Mucosa of stomach (tissue), 1 donor: ENCODE measurements at regions not wholly inside any gene's neighbourhood (a gene's known extent, or its start where the extent isn't known, plus 50 kb on each side); places are given as distances from the start of the nearest gene placed in this dataset.

Source experiments
- H3K27me3 ChIP-seq: one replicate; pipeline ENCODE4 v1.7.0; 2013; ENCODE audit warnings: mild to moderate bottlenecking, low read length; ENCODE audit not compliant: control insufficient read depth, insufficient read depth
- H3K36me3 ChIP-seq: one replicate; pipeline ENCODE4 v1.7.0; 2013; ENCODE audit warnings: low read length; ENCODE audit not compliant: control insufficient read depth, insufficient read depth
- H3K4me1 ChIP-seq: one replicate; pipeline ENCODE4 v1.7.0; 2013; ENCODE audit warnings: mild to moderate bottlenecking, low read length; ENCODE audit not compliant: control insufficient read depth, insufficient read depth
- H3K4me3 ChIP-seq: one replicate; pipeline ENCODE4 v1.7.0; 2013; ENCODE audit warnings: low read length
- H3K9ac ChIP-seq: one replicate; pipeline ENCODE4 v1.7.0; 2013; ENCODE audit warnings: mild to moderate bottlenecking, low read length, moderate library complexity
- H3K9me3 ChIP-seq: one replicate; pipeline ENCODE4 v1.7.0; 2013; ENCODE audit warnings: mild to moderate bottlenecking, low read length, moderate library complexity; ENCODE audit not compliant: control insufficient read depth
- donor health status: Pancreatic carcinoma.

DNA sequence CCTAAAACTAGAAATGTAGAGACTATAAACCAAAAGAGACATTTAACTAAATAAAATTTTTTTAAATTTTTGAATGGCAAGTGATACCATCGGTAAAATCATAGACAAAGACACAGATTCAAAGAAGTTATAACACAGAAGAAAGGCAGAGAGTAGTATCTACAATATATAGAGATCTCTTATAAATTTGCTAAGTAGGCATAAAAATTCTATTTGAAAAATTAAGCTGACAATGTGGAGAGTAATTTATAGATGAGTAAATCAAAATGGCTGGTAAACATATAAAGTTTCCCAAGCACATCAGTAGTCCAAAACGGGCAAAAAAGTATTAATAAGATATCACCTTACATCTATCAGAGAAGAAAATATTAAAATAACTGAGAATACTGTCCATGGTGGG is 1061.0 kb downstream of the ADGRL2 start:
- Histone ChIP-seq H3K27me3 (no peaks in the 10 kb centered on the region), H3K36me3 (no peaks in the 10 kb centered on the region), H3K9ac (no peak overlapping the region), H3K4me3 (no peak overlapping the region), H3K9me3 (no peaks in the 10 kb centered on the region), H3K4me1 (no peaks in the 10 kb centered on the region)

DNA sequence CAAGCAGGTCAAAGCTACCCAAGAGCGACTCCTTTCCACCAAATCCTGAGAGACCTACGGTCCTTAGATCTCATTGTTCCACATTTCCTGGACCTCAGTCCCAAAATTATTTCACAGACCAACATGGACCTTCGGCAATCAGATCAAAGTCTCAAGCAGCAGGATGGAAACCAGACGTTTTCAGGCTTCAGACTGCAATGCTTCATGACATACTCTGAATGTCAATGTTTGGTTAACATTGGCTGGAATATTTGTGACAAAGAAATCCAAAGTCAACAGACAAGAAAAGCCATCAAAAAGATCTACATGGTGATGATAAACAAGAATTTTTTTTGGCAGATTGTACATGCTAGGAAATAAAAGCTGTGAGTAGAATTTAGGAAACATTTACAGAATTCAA is 1057.3 kb downstream of the ADGRL2 start:
- Histone ChIP-seq H3K9me3 (no peaks in the 10 kb centered on the region), H3K36me3 (no peaks in the 10 kb centered on the region), H3K9ac (no peak overlapping the region), H3K4me1 (no peaks in the 10 kb centered on the region), H3K4me3 (no peak overlapping the region), H3K27me3 (no peaks in the 10 kb centered on the region)

DNA sequence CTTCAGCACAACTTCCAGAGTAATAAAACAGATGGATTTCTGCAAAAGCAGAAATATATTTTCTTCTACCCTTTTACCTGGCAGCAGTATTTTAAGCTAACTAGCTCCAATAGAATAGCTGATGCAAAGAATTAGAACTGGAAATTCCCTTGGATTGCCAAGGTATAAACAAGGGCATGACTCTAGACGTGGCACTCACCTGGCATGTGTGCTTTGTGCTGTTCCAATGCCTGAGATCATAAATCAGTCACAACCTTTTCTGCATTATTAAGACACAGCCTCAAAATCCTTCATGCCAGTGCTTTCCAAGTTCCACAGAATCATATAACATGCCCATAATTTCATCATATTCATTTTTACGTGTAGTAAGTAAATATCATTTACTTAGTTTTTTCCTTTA is 1048.7 kb downstream of the ADGRL2 start:
- Histone ChIP-seq H3K27me3 (no peaks in the 10 kb centered on the region), H3K9ac (no peak overlapping the region), H3K9me3 (no peaks in the 10 kb centered on the region), H3K4me3 (no peak overlapping the region), H3K36me3 (no peaks in the 10 kb centered on the region), H3K4me1 (no peaks in the 10 kb centered on the region)

DNA sequence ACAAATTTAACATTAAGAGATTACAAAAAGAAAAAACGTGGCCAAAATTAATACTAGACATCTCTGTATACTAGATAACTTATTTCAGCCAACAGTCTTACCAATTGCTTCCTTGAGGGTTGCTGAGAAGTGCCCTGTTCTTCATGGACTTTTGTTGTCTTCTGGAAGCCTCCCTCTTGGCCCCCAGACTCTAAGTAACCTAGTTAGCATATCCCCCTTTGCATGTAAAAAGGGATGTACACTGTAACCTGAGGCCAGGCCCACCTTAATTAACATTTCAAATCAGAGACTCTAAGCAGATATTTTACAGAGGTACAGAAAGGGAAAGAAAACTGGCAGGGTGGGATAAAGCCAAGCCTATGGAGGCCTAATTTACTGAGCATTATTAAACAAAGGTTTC is 1047.3 kb downstream of the ADGRL2 start:
- Histone ChIP-seq H3K4me1 (no peaks in the 10 kb centered on the region), H3K36me3 (no peaks in the 10 kb centered on the region), H3K9me3 (no peaks in the 10 kb centered on the region), H3K27me3 (no peaks in the 10 kb centered on the region), H3K4me3 (no peak overlapping the region), H3K9ac (no peak overlapping the region)

DNA sequence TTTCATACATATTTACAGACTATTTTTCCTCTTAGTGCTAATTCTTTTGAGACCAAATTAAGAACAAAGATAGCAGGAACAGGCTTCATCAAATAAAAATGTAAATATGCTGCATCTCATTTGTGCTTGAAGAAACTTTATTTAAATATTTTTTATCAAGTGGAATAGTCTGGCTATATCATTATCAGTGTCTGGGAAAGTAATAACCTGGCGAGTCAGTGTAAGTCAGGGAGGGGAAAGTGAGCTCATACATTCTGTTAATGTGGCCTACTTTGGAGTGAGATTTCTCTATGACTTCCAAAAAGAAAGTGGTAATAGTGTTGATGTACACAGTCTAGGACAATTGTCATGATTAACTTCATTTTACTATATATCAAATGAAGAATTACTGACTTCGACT is 1045.1 kb downstream of the ADGRL2 start:
- no peaks in the 10 kb centered on the region for H3K27me3 ChIP-seq
- H3K4me3 ChIP-seq: no peak overlapping the region
- no peaks in the 10 kb centered on the region for H3K4me1 ChIP-seq
- no peaks in the 10 kb centered on the region for H3K36me3 ChIP-seq
- H3K9me3 ChIP-seq: no peaks in the 10 kb centered on the region
- no peak overlapping the region for H3K9ac ChIP-seq

DNA sequence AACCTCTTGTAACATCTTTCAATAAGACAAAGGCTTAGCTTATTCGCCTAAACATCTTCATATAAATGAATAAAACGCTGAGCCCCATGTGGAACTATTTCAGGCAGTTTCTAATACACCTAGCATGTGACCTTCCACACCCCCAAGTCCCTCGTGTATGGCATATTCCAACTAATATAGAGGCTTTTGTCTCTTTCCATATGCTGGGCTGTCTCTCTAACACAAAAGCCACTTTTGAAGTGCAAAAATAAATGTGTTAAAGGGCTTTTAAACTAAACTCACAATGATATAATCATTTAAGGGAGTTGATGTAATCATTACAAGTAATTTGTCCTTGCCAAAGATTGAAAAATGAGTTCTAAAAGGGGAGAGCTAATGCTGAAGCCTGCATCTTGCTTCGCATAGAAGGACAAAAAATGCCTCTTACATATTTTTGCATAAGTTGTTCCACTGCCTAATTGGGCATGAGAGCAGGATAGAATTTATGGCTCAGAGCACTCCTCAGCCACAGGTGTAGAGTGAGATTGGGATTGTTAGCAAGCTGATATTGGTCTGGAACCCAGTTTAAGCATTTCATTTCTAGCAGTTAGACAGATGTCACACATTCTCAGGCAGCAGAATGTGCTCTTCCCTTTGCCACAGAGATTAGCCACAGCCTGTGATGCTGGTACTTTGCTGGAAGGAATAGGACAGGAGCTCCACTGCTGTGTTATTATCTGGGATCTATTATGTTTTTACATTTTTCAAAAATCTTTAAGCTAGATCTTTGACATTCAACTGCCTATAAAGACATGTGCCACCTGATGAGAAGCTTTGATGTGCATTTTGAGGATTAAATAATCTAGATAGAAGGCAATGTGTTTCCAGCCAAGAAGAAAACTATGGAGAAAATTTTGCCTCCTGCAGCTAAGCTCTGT is 1044.4 kb downstream of the ADGRL2 start:
- H3K27me3 ChIP-seq: no peaks in the 10 kb centered on the region
- H3K36me3 ChIP-seq: no peaks in the 10 kb centered on the region
- no peak overlapping the region for H3K4me3 ChIP-seq
- H3K9ac ChIP-seq: no peak overlapping the region
- H3K4me1 ChIP-seq: no peaks in the 10 kb centered on the region
- H3K9me3 ChIP-seq: no peaks in the 10 kb centered on the region

DNA sequence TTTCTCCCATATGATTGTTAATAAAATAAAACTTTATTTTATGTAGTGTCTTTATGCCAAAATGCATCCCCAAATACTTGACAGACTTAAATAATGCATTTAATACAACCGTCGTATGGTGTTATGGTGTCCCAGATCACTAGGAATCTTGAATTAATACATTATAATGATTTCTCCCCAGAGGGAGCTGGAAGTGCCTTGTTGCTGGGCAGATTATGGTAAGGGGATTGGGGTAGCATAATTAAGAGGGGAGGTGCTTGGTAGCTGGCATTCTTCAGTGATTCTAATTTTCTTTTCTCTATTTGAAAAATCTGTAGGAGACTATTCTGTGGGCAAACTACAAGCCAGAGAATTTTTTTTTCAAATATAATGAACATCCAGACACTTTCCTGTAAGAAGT is 1043.7 kb downstream of the ADGRL2 start:
- no peaks in the 10 kb centered on the region for H3K9me3 ChIP-seq
- no peaks in the 10 kb centered on the region for H3K36me3 ChIP-seq
- no peaks in the 10 kb centered on the region for H3K27me3 ChIP-seq

DNA sequence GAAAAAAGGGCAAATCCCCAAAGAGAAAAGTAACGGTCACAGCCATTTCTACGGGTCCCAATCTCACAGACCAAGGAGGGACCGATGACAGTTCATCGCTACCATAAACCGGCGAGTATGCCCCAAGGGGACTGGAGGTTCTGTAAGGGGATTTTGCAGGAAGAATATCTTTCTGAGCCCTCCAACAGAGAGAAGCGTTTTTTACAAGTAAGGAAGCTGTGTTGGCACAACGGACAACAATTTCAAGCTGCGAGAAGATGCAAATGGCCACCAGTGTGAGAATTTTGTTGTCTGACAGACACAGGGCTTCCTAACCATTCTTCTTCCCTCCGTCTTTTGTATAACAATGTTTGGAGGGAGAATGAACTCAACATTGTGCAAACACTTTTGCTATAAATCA is 1043.1 kb downstream of the ADGRL2 start:
- H3K4me3 ChIP-seq: no peak overlapping the region

More for the DNA sequence above, 1043.7 kb downstream of the ADGRL2 start:
- Histone ChIP-seq H3K9ac (no peak overlapping the region), H3K4me3 (no peak overlapping the region), H3K4me1 (no peaks in the 10 kb centered on the region)

DNA sequence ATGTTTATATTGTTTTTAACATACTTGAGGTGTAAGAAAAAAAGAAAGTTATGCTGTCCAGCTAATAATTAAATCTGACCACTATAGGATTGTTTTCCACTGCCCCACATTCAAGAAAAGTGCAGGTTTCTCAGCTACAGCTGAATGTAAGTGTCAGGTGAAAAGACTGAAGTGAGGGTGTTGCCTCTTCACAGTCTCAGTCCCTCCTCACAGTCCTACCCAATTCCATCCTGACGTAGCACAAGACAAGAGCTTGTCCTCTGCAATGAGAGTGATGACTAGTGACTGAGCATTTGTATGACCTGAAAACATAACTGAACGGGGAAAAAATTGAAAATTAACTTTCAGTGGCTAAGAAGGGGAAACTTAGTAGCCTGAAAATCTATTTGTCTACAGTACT is 1039.5 kb downstream of the ADGRL2 start:
- no peak overlapping the region for H3K9ac ChIP-seq
- H3K27me3 ChIP-seq: no peaks in the 10 kb centered on the region
- H3K36me3 ChIP-seq: no peaks in the 10 kb centered on the region
- H3K9me3 ChIP-seq: no peaks in the 10 kb centered on the region
- no peak overlapping the region for H3K4me3 ChIP-seq
- no peaks in the 10 kb centered on the region for H3K4me1 ChIP-seq

More for the DNA sequence above, 1043.1 kb downstream of the ADGRL2 start:
- Histone ChIP-seq H3K9me3 (no peaks in the 10 kb centered on the region), H3K4me1 (no peaks in the 10 kb centered on the region), H3K27me3 (no peaks in the 10 kb centered on the region), H3K36me3 (no peaks in the 10 kb centered on the region), H3K9ac (no peak overlapping the region)

DNA sequence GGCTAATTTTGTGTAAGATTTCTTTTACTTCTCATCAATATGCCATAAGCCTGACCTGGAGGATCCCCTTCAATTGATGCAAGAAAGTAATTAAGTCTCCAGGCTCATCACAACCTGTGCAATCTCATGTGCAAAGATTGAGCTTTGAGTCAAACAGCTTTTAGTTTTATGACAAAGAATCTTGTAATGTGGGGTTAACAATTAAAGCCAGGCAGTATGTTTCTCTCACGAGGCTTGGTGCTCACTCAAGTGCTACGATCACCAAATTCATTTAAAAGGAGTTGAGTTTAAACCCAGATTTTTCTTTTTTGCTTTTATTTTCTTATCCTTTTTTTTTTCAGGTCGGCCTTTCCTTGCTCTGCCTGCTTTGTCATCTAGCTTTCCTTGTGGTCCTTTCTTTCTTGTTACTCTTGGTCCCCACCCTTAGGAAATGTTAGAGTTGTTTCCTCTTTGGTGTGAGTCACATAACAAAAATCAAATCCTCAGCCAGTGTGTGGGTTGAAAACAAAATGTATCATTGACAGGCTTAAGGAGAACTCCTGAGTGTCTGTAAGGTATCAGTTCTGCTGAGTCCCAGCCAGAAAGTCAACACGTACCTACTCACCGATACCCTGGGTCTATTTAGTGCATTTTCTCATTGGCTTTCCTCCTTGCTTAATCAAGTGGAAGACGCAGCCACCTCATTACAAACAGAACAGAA is 1037.2 kb downstream of the ADGRL2 start:
- Histone ChIP-seq H3K9me3 (no peaks in the 10 kb centered on the region), H3K9ac (no peak overlapping the region), H3K27me3 (no peaks in the 10 kb centered on the region), H3K4me3 (no peak overlapping the region), H3K4me1 (no peaks in the 10 kb centered on the region), H3K36me3 (no peaks in the 10 kb centered on the region)

DNA sequence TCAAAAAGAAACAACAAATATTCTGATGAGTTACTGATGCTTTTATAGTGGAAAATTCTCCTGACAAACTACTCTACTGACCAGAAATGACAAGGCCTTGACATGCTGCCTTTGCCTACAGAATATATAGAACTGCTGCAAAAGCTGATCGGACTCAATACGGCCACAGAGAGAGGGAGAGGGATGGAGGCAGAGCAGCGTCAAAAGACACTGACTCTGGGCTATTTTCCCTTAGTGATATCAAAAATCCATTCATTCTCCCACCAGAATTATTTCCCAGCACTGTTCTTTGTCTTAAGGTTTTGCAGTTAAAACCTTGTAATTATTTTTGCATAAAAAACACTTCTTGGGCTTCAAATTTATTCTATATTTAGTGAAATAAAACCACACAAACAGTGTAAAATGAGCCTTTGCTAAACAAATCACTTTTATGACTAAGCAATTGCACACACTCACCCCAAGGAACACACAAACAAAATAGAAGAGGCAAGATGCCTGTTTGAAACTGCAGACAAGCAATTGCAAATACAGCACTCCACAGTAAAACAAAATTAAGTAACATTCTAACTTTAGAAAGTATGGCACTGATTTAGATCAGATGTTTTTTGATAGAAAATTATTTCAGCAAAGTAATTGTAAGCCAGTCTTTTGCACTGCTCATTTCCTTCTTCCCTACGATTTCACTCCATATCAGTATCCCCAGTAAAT is 1036.4 kb downstream of the ADGRL2 start:
- H3K4me1 ChIP-seq: no peaks in the 10 kb centered on the region
- H3K9me3 ChIP-seq: no peaks in the 10 kb centered on the region
- H3K27me3 ChIP-seq: no peaks in the 10 kb centered on the region
- no peaks in the 10 kb centered on the region for H3K36me3 ChIP-seq
- H3K4me3 ChIP-seq: no peak overlapping the region
- H3K9ac ChIP-seq: no peak overlapping the region
